Neural cell (in vitro differentiated cells): ENCODE measurements at regions not wholly inside any gene's neighbourhood (a gene's known extent, or its start where the extent isn't known, plus 50 kb on each side); places are given as distances from the start of the nearest gene placed in this dataset.
"Not testable (repeated sequence)": the region's sequence is repeated elsewhere in the genome, so short reads cannot be mapped to it uniquely, and the experiment has no call there.

ENCODE experiments used
- H2AFZ ChIP-seq: fragments of 200-600, 300-800 bp; sonication (generic), shearing (Covaris generic); 2 replicates; pipeline ENCODE4 v1.6.0; 2014; ENCODE audit warnings: low read depth, mild to moderate bottlenecking, antibody characterized with exemption, low read length, moderate library complexity
- H3F3A ChIP-seq: fragments of 200-600 bp; shearing (Covaris generic); 2 replicates; pipeline ENCODE4 v1.6.1; 2016; ENCODE audit warnings: mild to moderate bottlenecking, moderate library complexity, mixed read lengths, antibody characterized with exemption, low read length; ENCODE audit not compliant: insufficient read depth, poor library complexity, severe bottlenecking
- H3K27ac ChIP-seq: fragments of 200-600, 300-800 bp; sonication (generic), shearing (Covaris generic); 2 replicates; pipeline ENCODE4 v1.5.1; 2014; ENCODE audit warnings: mild to moderate bottlenecking, low read length, moderate library complexity
- H3K27me3 ChIP-seq: fragments of 300-800, 200-600 bp; sonication (generic), shearing (Covaris generic); 2 replicates; pipeline ENCODE4 v1.6.0; 2014; ENCODE audit warnings: mild to moderate bottlenecking, low read depth, low read length, moderate library complexity; ENCODE audit not compliant: insufficient read depth
- H3K36me3 ChIP-seq: fragments of 300-800, 200-600 bp; sonication (generic), shearing (Covaris generic); 2 replicates; pipeline ENCODE4 v1.5.1; 2014; ENCODE audit warnings: mild to moderate bottlenecking, antibody characterized with exemption, low read length, moderate library complexity; ENCODE audit not compliant: insufficient read depth
- H3K4me2 ChIP-seq: fragments of 300-800, 200-600 bp; sonication (generic), shearing (Covaris generic); 2 replicates; pipeline ENCODE4 v1.6.0; 2014; ENCODE audit warnings: mild to moderate bottlenecking, low read length
- H3K4me3 ChIP-seq: fragments of 300-800, 200-600 bp; sonication (generic), shearing (Covaris generic); 2 replicates; pipeline ENCODE4 v1.5.1; 2014; ENCODE audit warnings: mild to moderate bottlenecking, low read length, moderate library complexity
- H3K79me2 ChIP-seq: fragments of 200-600 bp; shearing (Covaris generic); replicated peaks from 2 replicates; pipeline ENCODE4 v1.6.0; 2014; ENCODE audit warnings: mild to moderate bottlenecking, low read length, moderate library complexity; ENCODE audit not compliant: insufficient read depth
- H3K9ac ChIP-seq: fragments of 300-800, 200-600 bp; sonication (generic), shearing (Covaris generic); 2 replicates; pipeline ENCODE4 v1.6.1; 2016; ENCODE audit warnings: mild to moderate bottlenecking, low read length, mixed read lengths
- H3K9me2 ChIP-seq: fragments of 200-600 bp; shearing (Covaris generic); 2 replicates; pipeline ENCODE4 v1.6.1; 2016; ENCODE audit warnings: mild to moderate bottlenecking, low read length, mixed read lengths; ENCODE audit not compliant: insufficient read depth
- H3K9me3 ChIP-seq: fragments of 200-600, 300-800 bp; sonication (generic), shearing (Covaris generic); 2 replicates; pipeline ENCODE4 v1.6.1; 2016; ENCODE audit warnings: mild to moderate bottlenecking, mixed run types, low read length, moderate library complexity, mixed read lengths
- H4K20me1 ChIP-seq: fragments of 200-600 bp; shearing (Covaris generic); 2 replicates; pipeline ENCODE4 v1.6.1; 2016; ENCODE audit warnings: mild to moderate bottlenecking, mixed run types; ENCODE audit not compliant: insufficient read depth
- EP300 ChIP-seq: fragments of 450-650 bp; conservative IDR thresholded peaks from 2 replicates; pipeline ENCODE4 v1.6.1; 2014; ENCODE audit warnings: antibody characterized with exemption, mild to moderate bottlenecking, moderate library complexity; ENCODE audit not compliant: poor library complexity, severe bottlenecking
- EZH2 ChIP-seq: fragments of 200-600, 300-800 bp; shearing (Covaris generic), sonication (generic); IDR thresholded peaks from 2 replicates; pipeline ENCODE4 v1.6.1; 2014; ENCODE audit warnings: antibody characterized with exemption, low read length, borderline replicate concordance, mild to moderate bottlenecking; ENCODE audit not compliant: insufficient read depth, poor library complexity, severe bottlenecking
- MXI1 ChIP-seq: fragments of 450-650 bp; conservative IDR thresholded peaks from 2 replicates; pipeline ENCODE4 v1.6.1; 2014; ENCODE audit warnings: antibody characterized with exemption, mild to moderate bottlenecking; ENCODE audit not compliant: poor library complexity, severe bottlenecking
- POLR2AphosphoS5 ChIP-seq: IDR thresholded peaks from 2 replicates; pipeline ENCODE4 v1.6.1; 2012
- RAD21 ChIP-seq: fragments of 450-650 bp; conservative IDR thresholded peaks from 2 replicates; pipeline ENCODE4 v1.6.1; 2014; ENCODE audit warnings: antibody characterized with exemption, mild to moderate bottlenecking, moderate library complexity
- SMC3 ChIP-seq: fragments of 450-650 bp; conservative IDR thresholded peaks from 2 replicates; pipeline ENCODE4 v1.6.1; 2014; ENCODE audit warnings: antibody characterized with exemption, mild to moderate bottlenecking, moderate library complexity; ENCODE audit not compliant: poor library complexity
- TAF1 ChIP-seq: IDR thresholded peaks from 2 replicates; pipeline ENCODE4 v1.6.1; 2012; ENCODE audit warnings: low read depth
- TF ChIP-seq, protein P1 (sequence below): IDR thresholded peaks from 2 replicates; pipeline ENCODE4 v1.6.1; 2012; ENCODE audit warnings: borderline replicate concordance
- TF ChIP-seq, protein P2 (sequence below): fragments of 450-650 bp; IDR thresholded peaks from 2 replicates; pipeline ENCODE4 v1.5.1; 2014; ENCODE audit warnings: antibody characterized with exemption, mild to moderate bottlenecking, moderate library complexity; ENCODE audit not compliant: poor library complexity, severe bottlenecking

DNA sequence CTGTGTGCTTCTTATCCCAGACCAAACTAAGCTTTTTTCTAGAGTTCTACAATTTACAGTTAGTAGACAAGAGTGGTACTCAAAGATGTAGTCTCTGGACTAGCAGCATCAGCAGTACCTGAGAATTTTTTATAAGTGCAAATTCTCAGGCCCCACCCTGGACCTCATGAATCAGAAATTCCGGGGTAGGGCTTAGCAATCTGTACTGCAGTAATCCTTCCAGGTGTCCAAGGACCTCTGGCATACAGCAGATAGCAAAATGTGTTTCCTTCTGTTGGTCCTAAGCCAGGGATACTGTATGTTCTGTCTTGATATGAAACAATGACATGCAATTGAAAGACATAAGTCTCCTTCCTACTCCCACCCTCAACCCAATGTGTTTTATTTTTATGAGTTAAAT, 194.3 kb downstream of the MSX2 start:
- no peak overlapping the region for H3K9ac ChIP-seq
- no peak overlapping the region for H3K4me3 ChIP-seq
- no peaks in the 10 kb centered on the region for H3K36me3 ChIP-seq
- TF ChIP-seq RAD21 (no peak), TAF1 (no peak), SMC3 (no peak), MXI1 (no peak)
- TF ChIP-seq, protein P1, sequence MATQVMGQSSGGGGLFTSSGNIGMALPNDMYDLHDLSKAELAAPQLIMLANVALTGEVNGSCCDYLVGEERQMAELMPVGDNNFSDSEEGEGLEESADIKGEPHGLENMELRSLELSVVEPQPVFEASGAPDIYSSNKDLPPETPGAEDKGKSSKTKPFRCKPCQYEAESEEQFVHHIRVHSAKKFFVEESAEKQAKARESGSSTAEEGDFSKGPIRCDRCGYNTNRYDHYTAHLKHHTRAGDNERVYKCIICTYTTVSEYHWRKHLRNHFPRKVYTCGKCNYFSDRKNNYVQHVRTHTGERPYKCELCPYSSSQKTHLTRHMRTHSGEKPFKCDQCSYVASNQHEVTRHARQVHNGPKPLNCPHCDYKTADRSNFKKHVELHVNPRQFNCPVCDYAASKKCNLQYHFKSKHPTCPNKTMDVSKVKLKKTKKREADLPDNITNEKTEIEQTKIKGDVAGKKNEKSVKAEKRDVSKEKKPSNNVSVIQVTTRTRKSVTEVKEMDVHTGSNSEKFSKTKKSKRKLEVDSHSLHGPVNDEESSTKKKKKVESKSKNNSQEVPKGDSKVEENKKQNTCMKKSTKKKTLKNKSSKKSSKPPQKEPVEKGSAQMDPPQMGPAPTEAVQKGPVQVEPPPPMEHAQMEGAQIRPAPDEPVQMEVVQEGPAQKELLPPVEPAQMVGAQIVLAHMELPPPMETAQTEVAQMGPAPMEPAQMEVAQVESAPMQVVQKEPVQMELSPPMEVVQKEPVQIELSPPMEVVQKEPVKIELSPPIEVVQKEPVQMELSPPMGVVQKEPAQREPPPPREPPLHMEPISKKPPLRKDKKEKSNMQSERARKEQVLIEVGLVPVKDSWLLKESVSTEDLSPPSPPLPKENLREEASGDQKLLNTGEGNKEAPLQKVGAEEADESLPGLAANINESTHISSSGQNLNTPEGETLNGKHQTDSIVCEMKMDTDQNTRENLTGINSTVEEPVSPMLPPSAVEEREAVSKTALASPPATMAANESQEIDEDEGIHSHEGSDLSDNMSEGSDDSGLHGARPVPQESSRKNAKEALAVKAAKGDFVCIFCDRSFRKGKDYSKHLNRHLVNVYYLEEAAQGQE, result no peak
- no peak overlapping the region for H2AFZ ChIP-seq
- H4K20me1 ChIP-seq, result no peaks in the 10 kb centered on the region
- no peak overlapping the region for H3K27ac ChIP-seq
- H3K4me2 ChIP-seq, result no peak overlapping the region
- H3K9me2 ChIP-seq, result no peaks in the 10 kb centered on the region
- H3K79me2 ChIP-seq, result no peaks in the 10 kb centered on the region
- H3F3A ChIP-seq, result no peaks in the 10 kb centered on the region
- no peaks in the 10 kb centered on the region for H3K9me3 ChIP-seq
- no peaks in the 10 kb centered on the region for H3K27me3 ChIP-seq

DNA sequence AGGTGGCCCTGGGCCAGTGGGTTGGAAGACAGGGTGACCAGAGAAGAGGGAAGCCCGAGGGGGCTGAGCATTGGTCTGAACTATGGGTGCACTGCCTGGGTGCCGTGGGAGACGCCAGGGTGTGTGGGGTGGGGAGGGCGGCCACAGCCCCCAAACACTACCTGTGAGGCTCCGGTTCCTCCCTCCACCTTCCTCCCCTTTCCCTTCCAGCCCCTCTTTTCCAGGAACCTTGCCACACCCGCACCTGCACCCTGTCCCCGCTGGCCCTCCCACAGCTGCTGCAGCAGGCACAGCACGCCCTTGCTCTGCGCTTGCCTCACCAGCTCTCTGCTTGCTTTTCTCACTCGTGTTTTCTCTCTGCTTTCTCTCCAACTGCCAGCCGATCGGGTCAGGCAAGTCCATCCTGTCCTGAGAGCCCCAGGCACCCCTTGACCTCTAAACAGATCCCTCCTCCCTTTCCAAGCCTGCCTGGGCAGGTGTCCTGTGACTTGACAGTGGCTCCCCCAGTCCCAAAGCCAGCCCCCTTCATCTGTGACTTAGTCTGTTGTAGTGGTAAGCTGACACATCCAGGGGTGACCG, 193.7 kb downstream of the MSX2 start:
- H2AFZ ChIP-seq, result no peak overlapping the region
- H3K9me3 ChIP-seq, result no peaks in the 10 kb centered on the region
- no peaks in the 10 kb centered on the region for H4K20me1 ChIP-seq
- no peak overlapping the region for H3K4me3 ChIP-seq
- no peaks in the 10 kb centered on the region for H3K27me3 ChIP-seq
- TF ChIP-seq EP300 (no peak), RAD21 (no peak), EZH2 (no peak), MXI1 (no peak), TAF1 (no peak), POLR2AphosphoS5 (no peak), SMC3 (no peak)
- TF ChIP-seq, protein P1, result no peak
- TF ChIP-seq, protein P2, sequence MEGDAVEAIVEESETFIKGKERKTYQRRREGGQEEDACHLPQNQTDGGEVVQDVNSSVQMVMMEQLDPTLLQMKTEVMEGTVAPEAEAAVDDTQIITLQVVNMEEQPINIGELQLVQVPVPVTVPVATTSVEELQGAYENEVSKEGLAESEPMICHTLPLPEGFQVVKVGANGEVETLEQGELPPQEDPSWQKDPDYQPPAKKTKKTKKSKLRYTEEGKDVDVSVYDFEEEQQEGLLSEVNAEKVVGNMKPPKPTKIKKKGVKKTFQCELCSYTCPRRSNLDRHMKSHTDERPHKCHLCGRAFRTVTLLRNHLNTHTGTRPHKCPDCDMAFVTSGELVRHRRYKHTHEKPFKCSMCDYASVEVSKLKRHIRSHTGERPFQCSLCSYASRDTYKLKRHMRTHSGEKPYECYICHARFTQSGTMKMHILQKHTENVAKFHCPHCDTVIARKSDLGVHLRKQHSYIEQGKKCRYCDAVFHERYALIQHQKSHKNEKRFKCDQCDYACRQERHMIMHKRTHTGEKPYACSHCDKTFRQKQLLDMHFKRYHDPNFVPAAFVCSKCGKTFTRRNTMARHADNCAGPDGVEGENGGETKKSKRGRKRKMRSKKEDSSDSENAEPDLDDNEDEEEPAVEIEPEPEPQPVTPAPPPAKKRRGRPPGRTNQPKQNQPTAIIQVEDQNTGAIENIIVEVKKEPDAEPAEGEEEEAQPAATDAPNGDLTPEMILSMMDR, result no peak
- H3K4me2 ChIP-seq, result no peak overlapping the region
- H3K27ac ChIP-seq, result no peak overlapping the region
- no peaks in the 10 kb centered on the region for H3K79me2 ChIP-seq
- no peak overlapping the region for H3K9ac ChIP-seq
- no peaks in the 10 kb centered on the region for H3K9me2 ChIP-seq
- H3F3A ChIP-seq, result no peaks in the 10 kb centered on the region
- no peaks in the 10 kb centered on the region for H3K36me3 ChIP-seq

DNA sequence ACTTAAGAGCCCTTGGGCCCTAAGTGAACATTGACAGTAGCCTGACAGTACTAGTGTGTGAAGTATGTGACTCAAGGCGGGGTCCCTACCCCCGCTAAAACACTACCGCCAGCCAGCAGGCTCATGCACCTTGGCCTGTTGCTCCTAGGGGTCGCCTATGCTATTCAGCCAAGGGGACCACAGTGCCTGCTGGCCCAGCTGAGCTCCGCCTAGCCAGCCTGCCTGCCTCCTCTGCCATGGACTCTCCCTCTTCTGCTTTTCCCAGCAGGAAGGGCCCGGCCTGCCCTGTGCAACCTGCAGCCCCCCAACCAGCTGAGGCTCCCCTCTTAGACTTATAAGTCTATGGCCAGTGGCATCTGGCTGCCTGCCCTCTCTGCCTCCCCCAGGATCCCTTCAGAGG, 193.1 kb downstream of the MSX2 start:
- not testable (repeated sequence) for H3K9me3 ChIP-seq, H3K36me3 ChIP-seq, H3K4me3 ChIP-seq, H3F3A ChIP-seq, H3K9me2 ChIP-seq, H3K4me2 ChIP-seq, H3K79me2 ChIP-seq, H4K20me1 ChIP-seq, H3K27ac ChIP-seq, H3K27me3 ChIP-seq, H3K9ac ChIP-seq, H2AFZ ChIP-seq

DNA sequence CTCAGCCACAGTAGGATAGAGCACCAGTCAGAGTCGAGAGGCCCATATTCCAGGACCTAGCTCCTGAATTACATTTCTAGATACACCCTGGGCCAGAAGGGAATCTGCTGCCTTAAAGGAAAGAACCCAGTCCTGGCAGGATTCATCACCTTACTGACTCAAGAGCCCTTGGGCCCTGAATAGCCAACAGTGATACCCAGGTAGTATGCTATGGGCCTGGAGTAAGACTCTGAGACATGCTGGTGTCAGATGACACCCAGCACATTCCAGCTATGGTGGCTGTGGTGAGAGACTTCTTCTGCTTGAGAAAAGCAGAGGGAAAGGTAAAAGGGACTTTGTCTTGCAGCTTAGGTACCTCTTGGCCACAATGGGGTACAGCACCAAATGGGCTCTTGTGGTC, 192.5 kb downstream of the MSX2 start:
- H3K4me3 ChIP-seq, H3K4me2 ChIP-seq, H3K27ac ChIP-seq, H3K27me3 ChIP-seq, H3K9me3 ChIP-seq, H4K20me1 ChIP-seq, H3F3A ChIP-seq, H3K36me3 ChIP-seq, H2AFZ ChIP-seq, H3K9ac ChIP-seq, H3K79me2 ChIP-seq, H3K9me2 ChIP-seq: not testable (repeated sequence)
